SU-DHL-6 (cell line): ENCODE measurements at regions not wholly inside any gene's neighbourhood (a gene's known extent, or its start where the extent isn't known, plus 50 kb on each side); places are given as distances from the start of the nearest gene placed in this dataset.

Experiments used
- H2AFZ ChIP-seq: fragments of 200-600 bp; sonication (generic); 2 replicates; pipeline ENCODE4 v1.6.1; 2014; ENCODE audit warnings: low read depth, mild to moderate bottlenecking, moderate library complexity, mixed read lengths, antibody characterized with exemption, low read length; ENCODE audit not compliant: severe bottlenecking
- H3F3A ChIP-seq: fragments of 200-600 bp; shearing (Covaris generic); 2 replicates; pipeline ENCODE4 v1.6.0; 2016; ENCODE audit warnings: antibody characterized with exemption, mild to moderate bottlenecking; ENCODE audit not compliant: insufficient read depth
- H3K27ac ChIP-seq: fragments of 200-600 bp; sonication (generic); 2 replicates; pipeline ENCODE4 v1.5.1; 2016; ENCODE audit warnings: low read depth, mild to moderate bottlenecking, low read length, moderate library complexity, mixed read lengths
- H3K27me3 ChIP-seq: fragments of 200-600 bp; sonication (generic), shearing (Covaris generic); 2 replicates; pipeline ENCODE4 v1.6.0; 2014; ENCODE audit warnings: mild to moderate bottlenecking, low read length
- H3K36me3 ChIP-seq: fragments of 200-600 bp; sonication (generic); 2 replicates; pipeline ENCODE4 v1.6.1; 2014; ENCODE audit warnings: mild to moderate bottlenecking, low read length, mixed read lengths
- H3K4me2 ChIP-seq: fragments of 300-600, 200-600 bp; shearing (Covaris generic), sonication (generic); 2 replicates; pipeline ENCODE4 v1.6.0; 2014; ENCODE audit warnings: low read length, low read depth, mild to moderate bottlenecking; ENCODE audit not compliant: poor library complexity, severe bottlenecking
- H3K4me3 ChIP-seq: fragments of 200-600 bp; sonication (generic); 2 replicates; pipeline ENCODE4 v1.5.1; 2014; ENCODE audit warnings: antibody characterized with exemption, low read length, mild to moderate bottlenecking, mixed read lengths; ENCODE audit not compliant: insufficient read depth, poor library complexity, severe bottlenecking
- H3K79me2 ChIP-seq: fragments of 200-600 bp; sonication (generic); 2 replicates; pipeline ENCODE4 v1.6.1; 2014; ENCODE audit warnings: mild to moderate bottlenecking, low read length, moderate library complexity; ENCODE audit not compliant: insufficient read depth
- H3K9ac ChIP-seq: fragments of 200-600 bp; sonication (generic); 2 replicates; pipeline ENCODE4 v1.7.0; 2014; ENCODE audit warnings: mild to moderate bottlenecking, low read length
- H3K9me2 ChIP-seq: fragments of 200-600 bp; sonication (generic); replicated peaks from 2 replicates; pipeline ENCODE4 v1.6.1; 2014; ENCODE audit warnings: low read length; ENCODE audit not compliant: insufficient read depth
- H3K9me3 ChIP-seq: fragments of 200-600 bp; sonication (generic); 2 replicates; pipeline ENCODE4 v1.6.1; 2014; ENCODE audit warnings: low read length, mixed read lengths; ENCODE audit not compliant: insufficient read depth
- H4K20me1 ChIP-seq: fragments of 200-600 bp; sonication (generic); 2 replicates; pipeline ENCODE4 v1.6.1; 2014; ENCODE audit warnings: low read depth, mild to moderate bottlenecking, antibody characterized with exemption, low read length, moderate library complexity, mixed read lengths
- EZH2phosphoT487 ChIP-seq: fragments of 200-600 bp; sonication (generic), shearing (Covaris generic); conservative IDR thresholded peaks from 2 replicates; pipeline ENCODE4 v1.6.1; 2018; ENCODE audit warnings: mild to moderate bottlenecking, antibody characterized with exemption, low read length, moderate library complexity, mixed read lengths
- TF ChIP-seq, protein P1 (sequence below): fragments of 200-600 bp; sonication (generic); IDR thresholded peaks from one replicate; pipeline ENCODE4 v1.5.1; 2017; ENCODE audit warnings: antibody characterized with exemption, mild to moderate bottlenecking, low read length, moderate library complexity; ENCODE audit not compliant: insufficient read depth, poor library complexity, severe bottlenecking

GRCh38 chr13:85431720-85432119 lies 367.5 kb downstream of the SLITRK6 start:
- Histone ChIP-seq H3K9me3 (peaks cover 8% of the 10 kb centered on the region; the same call in 1 of the 2 replicates), H3K36me3 (no peaks in the 10 kb centered on the region), H2AFZ (no peak overlapping the region), H3K9ac (no peak overlapping the region), H3K9me2 (no peaks in the 10 kb centered on the region), H3K4me2 (no peak overlapping the region), H3K27me3 (no peaks in the 10 kb centered on the region), H3K79me2 (no peaks in the 10 kb centered on the region), H3F3A (no peaks in the 10 kb centered on the region), H3K4me3 (no peak overlapping the region), H3K27ac (no peak overlapping the region), H4K20me1 (no peaks in the 10 kb centered on the region)
- TF ChIP-seq, protein P1, sequence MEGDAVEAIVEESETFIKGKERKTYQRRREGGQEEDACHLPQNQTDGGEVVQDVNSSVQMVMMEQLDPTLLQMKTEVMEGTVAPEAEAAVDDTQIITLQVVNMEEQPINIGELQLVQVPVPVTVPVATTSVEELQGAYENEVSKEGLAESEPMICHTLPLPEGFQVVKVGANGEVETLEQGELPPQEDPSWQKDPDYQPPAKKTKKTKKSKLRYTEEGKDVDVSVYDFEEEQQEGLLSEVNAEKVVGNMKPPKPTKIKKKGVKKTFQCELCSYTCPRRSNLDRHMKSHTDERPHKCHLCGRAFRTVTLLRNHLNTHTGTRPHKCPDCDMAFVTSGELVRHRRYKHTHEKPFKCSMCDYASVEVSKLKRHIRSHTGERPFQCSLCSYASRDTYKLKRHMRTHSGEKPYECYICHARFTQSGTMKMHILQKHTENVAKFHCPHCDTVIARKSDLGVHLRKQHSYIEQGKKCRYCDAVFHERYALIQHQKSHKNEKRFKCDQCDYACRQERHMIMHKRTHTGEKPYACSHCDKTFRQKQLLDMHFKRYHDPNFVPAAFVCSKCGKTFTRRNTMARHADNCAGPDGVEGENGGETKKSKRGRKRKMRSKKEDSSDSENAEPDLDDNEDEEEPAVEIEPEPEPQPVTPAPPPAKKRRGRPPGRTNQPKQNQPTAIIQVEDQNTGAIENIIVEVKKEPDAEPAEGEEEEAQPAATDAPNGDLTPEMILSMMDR = no peak
- TF ChIP-seq EZH2phosphoT487 = no peak

GRCh38 chr13:85430216-85430794 lies 368.9 kb downstream of the SLITRK6 start:
- TF ChIP-seq, protein P1 = no peak
- TF ChIP-seq EZH2phosphoT487 = no peak
- no peaks in the 10 kb centered on the region for H3K36me3 ChIP-seq
- no peak overlapping the region for H3K4me2 ChIP-seq
- no peak overlapping the region for H3K9ac ChIP-seq
- H3K27ac ChIP-seq = no peak overlapping the region
- H3K9me2 ChIP-seq = no peaks in the 10 kb centered on the region
- H3F3A ChIP-seq = no peaks in the 10 kb centered on the region
- H2AFZ ChIP-seq = no peak overlapping the region
- H3K9me3 ChIP-seq = peaks cover 8% of the 10 kb centered on the region; the same call in 1 of the 2 replicates
- no peak overlapping the region for H3K4me3 ChIP-seq
- H3K79me2 ChIP-seq = no peaks in the 10 kb centered on the region
- no peaks in the 10 kb centered on the region for H4K20me1 ChIP-seq
- no peaks in the 10 kb centered on the region for H3K27me3 ChIP-seq

DNA sequence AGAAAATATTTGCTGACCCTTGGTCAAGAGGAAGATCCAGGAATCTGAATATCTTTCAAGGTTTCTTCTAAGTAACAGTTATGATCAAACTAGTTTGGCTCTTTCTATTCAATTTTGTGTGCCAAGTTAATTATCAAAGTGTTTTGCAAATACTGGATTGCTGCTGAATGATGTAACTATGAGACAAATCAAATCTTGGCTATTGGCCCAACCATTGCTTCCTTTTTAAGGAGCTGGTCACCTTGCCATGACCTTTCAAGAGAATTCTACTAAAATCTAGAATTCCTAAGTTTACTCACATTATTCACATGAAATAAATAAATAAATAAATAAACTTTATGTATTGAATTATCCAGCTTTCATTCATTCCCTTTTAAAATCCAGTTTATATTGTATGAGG lies 371.8 kb downstream of the SLITRK6 start:
- Histone ChIP-seq H3K9ac (no peak overlapping the region), H3K27ac (no peak overlapping the region), H3K36me3 (no peaks in the 10 kb centered on the region), H3K79me2 (no peaks in the 10 kb centered on the region), H3K4me2 (no peak overlapping the region), H3K9me3 (peaks cover 8% of the 10 kb centered on the region; the same call in 1 of the 2 replicates), H3K27me3 (no peaks in the 10 kb centered on the region), H2AFZ (no peak overlapping the region), H4K20me1 (no peaks in the 10 kb centered on the region), H3K4me3 (no peak overlapping the region), H3K9me2 (no peaks in the 10 kb centered on the region), H3F3A (no peaks in the 10 kb centered on the region)
- TF ChIP-seq EZH2phosphoT487 = no peak
- TF ChIP-seq, protein P1 = no peak
